Left lung (tissue), 4 donors: ENCODE measurements at regions not wholly inside any gene's neighbourhood (a gene's known extent, or its start where the extent isn't known, plus 50 kb on each side); places are given as distances from the start of the nearest gene placed in this dataset.

Experiments used
- ATAC-seq: fragments of 200-7000 bp; cut with Tn5 transposase; one replicate; pipeline ENCODE4 v1.9.1; 2020; ENCODE audit warnings: moderate library complexity
- DNase-seq, 4 donors: peaks; one replicate each; pipeline ENCODE4 v3.0.0-alpha.2; 2013 to 2020
- H3K27ac ChIP-seq, 2 donors: fragments of 200-600 bp; sonication (generic) in 1 of 2; one replicate each; pipeline versions ENCODE4 v1.5.0 to v1.8.0; 2020 to 2021
- H3K27me3 ChIP-seq, 2 donors: fragments of 200-600 bp; sonication (generic) in 1 of 2; one replicate each; pipeline versions ENCODE4 v1.5.0 to v1.8.0; 2020 to 2021
- H3K36me3 ChIP-seq, 2 donors: fragments of 200-600 bp; sonication (generic) in 1 of 2; one replicate each; pipeline versions ENCODE4 v1.5.0 to v1.8.0; 2020 to 2021
- H3K4me1 ChIP-seq, 2 donors: fragments of 200-600 bp; one replicate each; pipeline ENCODE4 v1.8.0; 2021
- H3K4me3 ChIP-seq, 2 donors: fragments of 200-600 bp; sonication (generic) in 1 of 2; one replicate each; pipeline versions ENCODE4 v1.5.0 to v1.8.0; 2020 to 2021; ENCODE audit warnings: mild to moderate bottlenecking in 1 of 2
- H3K9me3 ChIP-seq, 2 donors: fragments of 200-600 bp; sonication (generic) in 1 of 2; one replicate each; pipeline versions ENCODE4 v1.5.0 to v1.8.0; 2020 to 2021
- intact Hi-C, 2 donors: fragments of 100-400 bp; cut with DNase I; formaldehyde crosslinking; loops; one replicate each; pipeline versions ENCODE4 v1.11.2 to v1.14.2; 2022
- TF ChIP-seq, protein P1 (sequence below), 2 donors: fragments of 200-600 bp; sonication (generic) in 1 of 2; IDR thresholded peaks; one replicate each; pipeline versions ENCODE4 v1.5.0 to v1.8.0; 2021; ENCODE audit warnings: antibody characterized with exemption in 2 of 2
- donor health status: DM: no; HTN: yes; CAD: no.
- donor health status: DM: no; HTN: no; CAD: no.

GRCh38 chr6:76671751-76672150 is 599.3 kb upstream of the IMPG1 start:
- ATAC-seq, result no peak
- DNase-seq, result no peak
- no peaks in the 10 kb centered on the region for H3K27me3 ChIP-seq
- no peaks in the 10 kb centered on the region for H3K9me3 ChIP-seq
- no peaks in the 10 kb centered on the region for H3K4me1 ChIP-seq
- H3K36me3 ChIP-seq, result no peaks in the 10 kb centered on the region
- intact Hi-C loops, result no loop called here
- no peak overlapping the region for H3K27ac ChIP-seq
- TF ChIP-seq, protein P1, sequence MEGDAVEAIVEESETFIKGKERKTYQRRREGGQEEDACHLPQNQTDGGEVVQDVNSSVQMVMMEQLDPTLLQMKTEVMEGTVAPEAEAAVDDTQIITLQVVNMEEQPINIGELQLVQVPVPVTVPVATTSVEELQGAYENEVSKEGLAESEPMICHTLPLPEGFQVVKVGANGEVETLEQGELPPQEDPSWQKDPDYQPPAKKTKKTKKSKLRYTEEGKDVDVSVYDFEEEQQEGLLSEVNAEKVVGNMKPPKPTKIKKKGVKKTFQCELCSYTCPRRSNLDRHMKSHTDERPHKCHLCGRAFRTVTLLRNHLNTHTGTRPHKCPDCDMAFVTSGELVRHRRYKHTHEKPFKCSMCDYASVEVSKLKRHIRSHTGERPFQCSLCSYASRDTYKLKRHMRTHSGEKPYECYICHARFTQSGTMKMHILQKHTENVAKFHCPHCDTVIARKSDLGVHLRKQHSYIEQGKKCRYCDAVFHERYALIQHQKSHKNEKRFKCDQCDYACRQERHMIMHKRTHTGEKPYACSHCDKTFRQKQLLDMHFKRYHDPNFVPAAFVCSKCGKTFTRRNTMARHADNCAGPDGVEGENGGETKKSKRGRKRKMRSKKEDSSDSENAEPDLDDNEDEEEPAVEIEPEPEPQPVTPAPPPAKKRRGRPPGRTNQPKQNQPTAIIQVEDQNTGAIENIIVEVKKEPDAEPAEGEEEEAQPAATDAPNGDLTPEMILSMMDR (IDR thresholded peaks at IDR 0.05), result no peak
- H3K4me3 ChIP-seq, result no peak overlapping the region

GRCh38 chr6:76644231-76644630 is 571.8 kb upstream of the IMPG1 start:
- DNase-seq (no peak), ATAC-seq (no peak)
- TF ChIP-seq, protein P1 (IDR thresholded peaks at IDR 0.05), result no peak
- intact Hi-C loops, result no loop called here
- Histone ChIP-seq H3K27ac (no peak overlapping the region), H3K27me3 (no peaks in the 10 kb centered on the region), H3K36me3 (no peaks in the 10 kb centered on the region), H3K9me3 (peaks cover 0 to 2% of the 10 kb centered on the region in 2 donors), H3K4me3 (no peak overlapping the region), H3K4me1 (no peaks in the 10 kb centered on the region)

DNA sequence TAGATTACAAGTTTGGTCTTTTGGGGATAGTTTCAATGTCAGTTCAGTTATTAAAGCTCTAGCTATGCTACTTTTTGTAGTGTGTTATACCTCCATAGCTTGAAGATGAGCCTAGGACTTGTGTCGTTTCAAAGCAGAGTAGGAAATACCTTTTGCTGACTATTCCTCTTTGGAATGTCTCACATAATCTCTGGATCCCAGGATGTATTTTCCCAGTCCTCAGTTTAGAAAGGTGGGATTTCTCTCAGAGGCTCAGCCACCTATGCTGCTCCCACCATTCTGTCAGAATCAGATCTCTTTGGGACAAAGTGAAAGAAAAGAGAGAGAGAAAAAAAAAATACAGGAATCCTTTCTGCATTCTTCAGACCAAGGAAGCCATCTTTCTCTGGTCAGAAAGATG is 567.5 kb upstream of the IMPG1 start:
- TF ChIP-seq, protein P1 (IDR thresholded peaks at IDR 0.05), result no peak
- DNase-seq (no peak), ATAC-seq (no peak)
- Histone ChIP-seq H3K4me1 (no peaks in the 10 kb centered on the region), H3K4me3 (no peak overlapping the region), H3K9me3 (no peaks in the 10 kb centered on the region), H3K27ac (no peak overlapping the region), H3K27me3 (no peaks in the 10 kb centered on the region), H3K36me3 (no peaks in the 10 kb centered on the region)
- intact Hi-C loops, result no loop called here

DNA sequence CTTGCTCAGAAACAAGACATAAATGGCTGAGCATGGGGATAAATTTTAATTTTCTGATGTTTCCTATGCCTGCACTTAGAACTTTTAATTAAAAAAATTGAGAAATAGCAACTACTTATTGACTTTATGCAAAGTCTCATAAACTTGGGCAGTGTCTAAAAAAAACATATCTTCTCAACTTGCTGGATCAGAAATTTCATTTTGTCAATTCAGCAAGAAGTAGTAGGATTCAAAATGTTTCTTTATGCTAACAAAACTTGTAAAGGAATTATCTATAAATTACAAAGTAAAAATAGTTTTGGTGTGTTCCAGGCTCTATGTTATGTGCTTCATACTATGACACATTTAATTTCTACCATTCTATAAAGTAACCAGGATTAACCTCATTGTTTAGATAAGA is 562.2 kb upstream of the IMPG1 start:
- no peaks in the 10 kb centered on the region for H3K36me3 ChIP-seq
- no peaks in the 10 kb centered on the region for H3K4me1 ChIP-seq
- H3K9me3 ChIP-seq, result peaks cover 0 to 8% of the 10 kb centered on the region in 2 donors
- no peaks in the 10 kb centered on the region for H3K27me3 ChIP-seq
- H3K4me3 ChIP-seq, result no peak overlapping the region
- TF ChIP-seq, protein P1 (IDR thresholded peaks at IDR 0.05), result no peak
- ATAC-seq, result no peak
- no peak for DNase-seq
- H3K27ac ChIP-seq, result no peak overlapping the region
- intact Hi-C loops, result no loop called here

- no peak for ATAC-seq
- Histone ChIP-seq H3K36me3 (no peaks in the 10 kb centered on the region), H3K4me1 (no peaks in the 10 kb centered on the region), H3K9me3 (peaks cover 0 to 15% of the 10 kb centered on the region in 2 donors), H3K4me3 (no peak overlapping the region), H3K27ac (no peak overlapping the region), H3K27me3 (no peaks in the 10 kb centered on the region)
- TF ChIP-seq, protein P1 (IDR thresholded peaks at IDR 0.05), result no peak
- no peak for DNase-seq
- intact Hi-C loops, result no loop called here
These were observed 560.8 kb upstream of the IMPG1 start for GRCh38 chr6:76633259-76633658.
